H1 (cell line): ENCODE measurements at regions not wholly inside any gene's neighbourhood (a gene's known extent, or its start where the extent isn't known, plus 50 kb on each side); places are given as distances from the start of the nearest gene placed in this dataset.

ENCODE experiments used
- CTCF ChIA-PET: fragments of 300-600 bp; sonication (Branson Sonifier 250); formaldehyde crosslinking; loops from one replicate; lab custom pipeline; 2021; ENCODE audit not compliant: partially characterized antibody; lab: Charles Lee
- POLR2A ChIA-PET: fragments of 300-600 bp; sonication (Branson Sonifier 250); formaldehyde crosslinking; loops from one replicate; lab custom pipeline; 2021; ENCODE audit warnings: inconsistent platforms; ENCODE audit not compliant: partially characterized antibody; lab: Charles Lee
- DNase-seq, 2 experiments: peaks; one replicate each; pipeline versions ENCODE4 v3.0.0 to v3.0.0-alpha.2; 2010 to 2022; ENCODE audit warnings: low spot score in 2 of 2, low read depth in 1 of 2, mixed read lengths in 1 of 2
- FAIRE-seq: peaks from 2 replicates; lab custom pipeline; 2011; peaks lifted over from hg19 to GRCh38; lab: Jason Lieb, UNC
- H2AFZ ChIP-seq: 2 replicates; pipeline ENCODE4 v1.8.1; 2012; ENCODE audit warnings: low read length, inconsistent platforms
- H2AK5ac ChIP-seq: 2 replicates; pipeline ENCODE4 v1.6.1; 2013; ENCODE audit warnings: low read depth, low read length
- H2BK120ac ChIP-seq: replicated peaks from 2 replicates; pipeline ENCODE3; 2013; ENCODE audit warnings: low read depth, low read length, inconsistent platforms
- H2BK12ac ChIP-seq: 2 replicates; pipeline ENCODE4 v1.6.1; 2013; ENCODE audit warnings: low read depth, low read length
- H2BK15ac ChIP-seq: 2 replicates; pipeline ENCODE4 v1.6.1; 2013; ENCODE audit warnings: low read length
- H2BK20ac ChIP-seq: 2 replicates; pipeline ENCODE4 v1.6.1; 2013; ENCODE audit warnings: low read length
- H2BK5ac ChIP-seq: 2 replicates; pipeline ENCODE4 v1.6.1; 2013; ENCODE audit warnings: low read depth, low read length
- H3K14ac ChIP-seq: 2 replicates; pipeline ENCODE4 v1.6.1; 2013; ENCODE audit warnings: inconsistent platforms; ENCODE audit not compliant: insufficient read length
- H3K18ac ChIP-seq: 2 replicates; pipeline ENCODE4 v1.6.1; 2013; ENCODE audit warnings: low read length; ENCODE audit errors: extremely low read depth
- H3K23ac ChIP-seq: 2 replicates; pipeline ENCODE4 v1.6.1; 2013; ENCODE audit warnings: inconsistent platforms; ENCODE audit not compliant: insufficient read length
- H3K23me2 ChIP-seq: 2 replicates; pipeline ENCODE4 v1.6.1; 2013; ENCODE audit warnings: low read depth, low read length
- H3K27ac ChIP-seq: 2 replicates; pipeline ENCODE4 v1.6.1; 2011; ENCODE audit warnings: low read depth, low read length, inconsistent platforms
- H3K27me3 ChIP-seq, 4 experiments: replicated peaks in 1 of 4; 1 replicate in 1 of 4; 2 replicates in 3 of 4; pipeline versions ENCODE4 v1.6.1 to v1.8.1; 2011 to 2013; ENCODE audit warnings: low read length in 3 of 4, mild to moderate bottlenecking in 3 of 4, inconsistent platforms in 2 of 4, mixed read lengths in 2 of 4, moderate library complexity in 1 of 4; ENCODE audit not compliant: control insufficient read depth in 3 of 4, insufficient read depth in 3 of 4; ENCODE audit errors: extremely low read depth in 1 of 4
- H3K36me3 ChIP-seq, 4 experiments: 2 replicates each; pipeline versions ENCODE4 v1.6.1 to v1.8.1; 2011 to 2013; ENCODE audit warnings: mild to moderate bottlenecking in 4 of 4, low read length in 3 of 4, moderate library complexity in 2 of 4, control low read depth in 1 of 4, inconsistent platforms in 1 of 4; ENCODE audit not compliant: insufficient read depth in 4 of 4, control insufficient read depth in 2 of 4
- H3K4ac ChIP-seq: replicated peaks from 2 replicates; pipeline ENCODE3; 2013; ENCODE audit warnings: low read length, low read depth, mixed read lengths, inconsistent platforms; ENCODE audit not compliant: insufficient read length
- H3K4me1 ChIP-seq, 4 experiments: replicated peaks in 1 of 4; 1 replicate in 1 of 4; 2 replicates in 3 of 4; pipeline versions ENCODE4 v1.6.1 to v1.8.1; 2011 to 2013; ENCODE audit warnings: low read length in 3 of 4, inconsistent platforms in 2 of 4, mixed read lengths in 1 of 4; ENCODE audit not compliant: insufficient read depth in 4 of 4, control insufficient read depth in 3 of 4
- H3K4me2 ChIP-seq, 2 experiments: 2 replicates each; pipeline versions ENCODE4 v1.6.1 to v1.8.1; 2011 to 2013; ENCODE audit warnings: low read depth in 2 of 2, low read length in 2 of 2, control low read depth in 1 of 2, inconsistent platforms in 1 of 2, mild to moderate bottlenecking in 1 of 2; ENCODE audit not compliant: insufficient read depth in 1 of 2
- H3K4me3 ChIP-seq, 4 experiments: fragments of 200-600, 300-600 bp in 1 of 4; sonication (generic), shearing (Covaris generic), sonication (Bioruptor Twin) in 1 of 4; 2 replicates each; pipeline versions ENCODE4 v1.5.1 to v1.8.1; 2011 to 2016; ENCODE audit warnings: low read length in 4 of 4, low read depth in 3 of 4, control low read depth in 2 of 4, inconsistent platforms in 2 of 4, mild to moderate bottlenecking in 2 of 4, mixed read lengths in 1 of 4, moderate library complexity in 1 of 4; ENCODE audit not compliant: insufficient read depth in 2 of 4; ENCODE audit errors: extremely low read depth in 1 of 4
- H3K56ac ChIP-seq: replicated peaks from 2 replicates; pipeline ENCODE3; 2013; ENCODE audit warnings: low read depth, mild to moderate bottlenecking, mixed read lengths, low read length, inconsistent platforms; ENCODE audit not compliant: insufficient read length
- H3K79me1 ChIP-seq: 2 replicates; pipeline ENCODE4 v1.6.1; 2013; ENCODE audit warnings: low read depth, low read length, control low read depth
- H3K79me2 ChIP-seq, 2 experiments: 2 replicates each; pipeline versions ENCODE4 v1.6.1 to v1.8.1; 2012 to 2013; ENCODE audit warnings: low read length in 2 of 2, mild to moderate bottlenecking in 2 of 2, inconsistent platforms in 1 of 2; ENCODE audit not compliant: insufficient read depth in 2 of 2, control insufficient read depth in 1 of 2
- H3K9ac ChIP-seq, 4 experiments: replicated peaks in 1 of 4; 1 replicate in 1 of 4; 2 replicates in 3 of 4; pipeline versions ENCODE4 v1.6.1 to v1.8.1; 2011 to 2013; ENCODE audit warnings: low read depth in 3 of 4, low read length in 3 of 4, control low read depth in 2 of 4, mild to moderate bottlenecking in 2 of 4, moderate library complexity in 2 of 4, inconsistent platforms in 1 of 4; ENCODE audit errors: extremely low read depth in 1 of 4
- H3K9me3 ChIP-seq, 2 experiments: 2 replicates each; pipeline versions ENCODE4 v1.6.1 to v1.8.1; 2012 to 2013; ENCODE audit warnings: mild to moderate bottlenecking in 2 of 2, moderate library complexity in 2 of 2, control low read depth in 1 of 2, inconsistent platforms in 1 of 2, low read depth in 1 of 2, low read length in 1 of 2, mixed read lengths in 1 of 2; ENCODE audit not compliant: insufficient read depth in 2 of 2
- H4K20me1 ChIP-seq, 2 experiments: replicated peaks in 1 of 2; 2 replicates each; pipeline versions ENCODE3 to v1.8.1; 2011 to 2013; ENCODE audit warnings: inconsistent platforms in 2 of 2, low read length in 2 of 2, mild to moderate bottlenecking in 1 of 2; ENCODE audit not compliant: insufficient read depth in 2 of 2, control insufficient read depth in 1 of 2
- H4K5ac ChIP-seq: 2 replicates; pipeline ENCODE4 v1.6.1; 2013; ENCODE audit warnings: low read length, low read depth, mixed read lengths, inconsistent platforms; ENCODE audit not compliant: insufficient read length
- H4K8ac ChIP-seq: 2 replicates; pipeline ENCODE4 v1.8.0; 2013; ENCODE audit warnings: mild to moderate bottlenecking, moderate library complexity, low read length, inconsistent platforms; ENCODE audit not compliant: insufficient read depth; ENCODE audit errors: extremely low read depth
- H4K91ac ChIP-seq: replicated peaks from 2 replicates; pipeline ENCODE3; 2013; ENCODE audit warnings: low read length, mixed read lengths, inconsistent platforms; ENCODE audit not compliant: insufficient read length
- CHD1 ChIP-seq: IDR thresholded peaks from 2 replicates; pipeline ENCODE4 v1.6.1; 2012; ENCODE audit warnings: low read depth, low read length, improper control_type of control experiment
- CTCF ChIP-seq, 3 experiments: IDR thresholded peaks; 1 replicate in 2 of 3; 2 replicates in 1 of 3; pipeline versions ENCODE4 v1.5.1 to v1.6.1; 2011; ENCODE audit warnings: low read length in 3 of 3, mild to moderate bottlenecking in 3 of 3, inconsistent platforms in 2 of 3, low read depth in 1 of 3, moderate library complexity in 1 of 3; ENCODE audit not compliant: insufficient read depth in 1 of 3; ENCODE audit errors: control extremely low read depth in 1 of 3
- E2F6 ChIP-seq: IDR thresholded peaks from 2 replicates; pipeline ENCODE4 v1.6.1; 2012; ENCODE audit warnings: inconsistent platforms
- EP300 ChIP-seq, 2 experiments: IDR thresholded peaks; 1 replicate in 1 of 2; 2 replicates in 1 of 2; pipeline ENCODE4 v1.6.1; 2011 to 2012; ENCODE audit warnings: low read depth in 2 of 2, low read length in 2 of 2, mild to moderate bottlenecking in 2 of 2, borderline replicate concordance in 1 of 2, inconsistent platforms in 1 of 2, moderate library complexity in 1 of 2
- JUN ChIP-seq: IDR thresholded peaks from 2 replicates; pipeline ENCODE4 v1.6.1; 2011; ENCODE audit warnings: low read depth, mild to moderate bottlenecking, improper control_type of control experiment, low read length
- SP4 ChIP-seq: IDR thresholded peaks from 2 replicates; pipeline ENCODE4 v1.6.1; 2012; ENCODE audit warnings: low read length, inconsistent platforms
- WGBS, 2 experiments: shearing (Covaris generic) in 1 of 2; methylation state at CpG; one replicate each; pipeline versions ENCODE4 v1.1.6 to v1.1.7; 2013 to 2015; ENCODE audit warnings: low lambda C conversion rate in 2 of 2, mixed read lengths in 2 of 2, inconsistent platforms in 1 of 2, low coverage in 1 of 2, missing lambda C conversion rate in 1 of 2; ENCODE audit not compliant: insufficient replicate concordance in 2 of 2, insufficient coverage in 1 of 2, insufficient read length in 1 of 2; ENCODE audit errors: extremely low coverage in 1 of 2, missing lambda C conversion rate in 1 of 2; 5-methylcytosine and 5-hydroxymethylcytosine counted together
- TF ChIP-seq, protein P1 (sequence below): IDR thresholded peaks from 2 replicates; pipeline ENCODE4 v1.6.1; 2012; ENCODE audit warnings: low read length, inconsistent platforms
- TF ChIP-seq, protein P2 (sequence below): IDR thresholded peaks from 2 replicates; pipeline ENCODE4 v1.6.1; 2011; ENCODE audit warnings: low read length, improper control_type of control experiment

- Histone ChIP-seq H3K9me3 (no peaks in the 10 kb centered on the region), H4K91ac (no peak overlapping the region), H3K79me2 (no peaks in the 10 kb centered on the region), H3K79me1 (no peaks in the 10 kb centered on the region), H3K14ac (no peak overlapping the region), H2BK20ac (no peak overlapping the region), H4K20me1 (no peaks in the 10 kb centered on the region), H3K23me2 (no peaks in the 10 kb centered on the region), H3K4me1 (no peaks in the 10 kb centered on the region; a peak in 1 of 7 replicates), H2AK5ac (no peak overlapping the region), H3K4me3 (no peak overlapping the region), H2AFZ (no peak overlapping the region), H3K36me3 (no peaks in the 10 kb centered on the region), H3K4ac (no peak overlapping the region), H3K23ac (no peak overlapping the region), H2BK12ac (no peak overlapping the region), H3K27me3 (peaks cover 0 to 4% (median 1%) of the 10 kb centered on the region in 4 experiments; a peak in 2 of 7 replicates), H3K18ac (no peak overlapping the region), H3K27ac (no peak overlapping the region), H4K5ac (no peak overlapping the region), H2BK15ac (no peak overlapping the region), H3K56ac (no peak overlapping the region), H3K4me2 (no peak overlapping the region), H4K8ac (no peak overlapping the region), H2BK120ac (no peak overlapping the region), H3K9ac (no peak overlapping the region), H2BK5ac (no peak overlapping the region)
- DNase-seq, result no peak
- ChIA-PET CTCF (interaction anchor here (0.8 to 1.2 kb wide), 4 partner anchors 13 to 40 kb away, joined by 3 to 4 read pairs (median 3); no protein-coding TSS in a partner anchor), POLR2A (no interaction called here)
- 84% methylated on average over 2 of the region's 2 CpGs; no CpG with 5 or more reads in 1 of the 2 experiments for WGBS, 2 experiments
- no peak for FAIRE-seq
- TF ChIP-seq, protein P1, sequence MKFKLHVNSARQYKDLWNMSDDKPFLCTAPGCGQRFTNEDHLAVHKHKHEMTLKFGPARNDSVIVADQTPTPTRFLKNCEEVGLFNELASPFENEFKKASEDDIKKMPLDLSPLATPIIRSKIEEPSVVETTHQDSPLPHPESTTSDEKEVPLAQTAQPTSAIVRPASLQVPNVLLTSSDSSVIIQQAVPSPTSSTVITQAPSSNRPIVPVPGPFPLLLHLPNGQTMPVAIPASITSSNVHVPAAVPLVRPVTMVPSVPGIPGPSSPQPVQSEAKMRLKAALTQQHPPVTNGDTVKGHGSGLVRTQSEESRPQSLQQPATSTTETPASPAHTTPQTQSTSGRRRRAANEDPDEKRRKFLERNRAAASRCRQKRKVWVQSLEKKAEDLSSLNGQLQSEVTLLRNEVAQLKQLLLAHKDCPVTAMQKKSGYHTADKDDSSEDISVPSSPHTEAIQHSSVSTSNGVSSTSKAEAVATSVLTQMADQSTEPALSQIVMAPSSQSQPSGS, result no peak
- TF ChIP-seq JUN, result no peak
- no peak for TF ChIP-seq CHD1
- TF ChIP-seq SP4, result no peak
- TF ChIP-seq EP300 (IDR thresholded peaks at IDR 0.05; ENCODE audit: borderline replicate concordance in 1 of 2, low read depth in 2 of 2, low read length in 2 of 2), result no peak
- TF ChIP-seq CTCF (IDR thresholded peaks at IDR 0.05; ENCODE audit: control extremely low read depth in 1 of 3, insufficient read depth in 1 of 3, low read depth in 1 of 3, low read length in 3 of 3), result no peak
- TF ChIP-seq E2F6, result no peak
- TF ChIP-seq, protein P2, sequence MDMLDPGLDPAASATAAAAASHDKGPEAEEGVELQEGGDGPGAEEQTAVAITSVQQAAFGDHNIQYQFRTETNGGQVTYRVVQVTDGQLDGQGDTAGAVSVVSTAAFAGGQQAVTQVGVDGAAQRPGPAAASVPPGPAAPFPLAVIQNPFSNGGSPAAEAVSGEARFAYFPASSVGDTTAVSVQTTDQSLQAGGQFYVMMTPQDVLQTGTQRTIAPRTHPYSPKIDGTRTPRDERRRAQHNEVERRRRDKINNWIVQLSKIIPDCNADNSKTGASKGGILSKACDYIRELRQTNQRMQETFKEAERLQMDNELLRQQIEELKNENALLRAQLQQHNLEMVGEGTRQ, result no peak
Observed at GRCh38 chr20:43349841-43350240, 107.9 kb upstream of the SRSF6 start.
